ENCODE measurements at regions not wholly inside any gene's neighbourhood (a gene's known extent, or its start where the extent isn't known, plus 50 kb on each side); places are given as distances from the start of the nearest gene placed in this dataset.

- no peak for DNase-seq (ENCODE audit: low read depth)
Observed at GRCh38 chr2:211237586-211238275, 681.3 kb downstream of the CPS1 start.

GRCh38 chr2:211241891-211242290 is 685.5 kb downstream of the CPS1 start:
- DNase-seq (ENCODE audit: low read depth): no peak

GRCh38 chr2:211247751-211248150 is 691.4 kb downstream of the CPS1 start:
- DNase-seq (ENCODE audit: low read depth): no peak

- DNase-seq (ENCODE audit: low read depth): no peak
Observed at GRCh38 chr2:211248841-211249240, 692.4 kb downstream of the CPS1 start.

GRCh38 chr2:211251016-211251415 is 694.6 kb downstream of the CPS1 start:
- no peak for DNase-seq (ENCODE audit: low read depth)

- no peak for DNase-seq (ENCODE audit: low read depth)
Observed at GRCh38 chr2:211258646-211259335, 702.4 kb downstream of the CPS1 start.

GRCh38 chr2:211259831-211260476 is 703.6 kb downstream of the CPS1 start:
- DNase-seq (ENCODE audit: low read depth): no peak

GRCh38 chr2:211270257-211270656 is 713.9 kb downstream of the CPS1 start:
- DNase-seq (ENCODE audit: low read depth): no peak

GRCh38 chr2:211281430-211282073 is 725.2 kb downstream of the CPS1 start:
- no peak for DNase-seq (ENCODE audit: low read depth)

GRCh38 chr2:211302676-211303075 is 746.3 kb downstream of the CPS1 start:
- no peak for DNase-seq (ENCODE audit: low read depth)

GRCh38 chr2:211306929-211307328 is 750.5 kb downstream of the CPS1 start:
- no peak for DNase-seq (ENCODE audit: low read depth)

Data from EH (cell line).